Mesothelial cell of epicardium (in vitro differentiated cells): ENCODE measurements at regions not wholly inside any gene's neighbourhood (a gene's known extent, or its start where the extent isn't known, plus 50 kb on each side); places are given as distances from the start of the nearest gene placed in this dataset.

Experiments used
- DNase-seq, 2 experiments: peaks; one replicate each; pipeline ENCODE4 v3.0.0; 2021; ENCODE audit warnings: low spot score in 2 of 2; ENCODE audit not compliant: unreplicated experiment in 2 of 2
- H3K27ac Mint-ChIP-seq: 2 replicates; pipeline ENCODE4 v1.8.0; 2021; ENCODE audit warnings: mixed read lengths
- H3K27me3 Mint-ChIP-seq: 2 replicates; pipeline ENCODE4 v1.8.0; 2021; ENCODE audit warnings: low read depth, mixed read lengths
- H3K36me3 Mint-ChIP-seq: 2 replicates; pipeline ENCODE4 v1.8.0; 2021; ENCODE audit warnings: mixed read lengths
- H3K4me1 Mint-ChIP-seq: 2 replicates; pipeline ENCODE4 v1.8.0; 2021; ENCODE audit warnings: mixed read lengths
- H3K4me3 Mint-ChIP-seq: 2 replicates; pipeline ENCODE4 v1.8.0; 2021; ENCODE audit warnings: mild to moderate bottlenecking, moderate library complexity, mixed read lengths
- H3K9me3 Mint-ChIP-seq: 2 replicates; pipeline ENCODE4 v1.8.0; 2021; ENCODE audit warnings: mixed read lengths
- TF ChIP-seq, protein P1 (sequence below): fragments of 200-600 bp; sonication (generic); IDR thresholded peaks from one replicate; pipeline ENCODE4 v1.5.0; 2021; ENCODE audit warnings: antibody characterized with exemption; ENCODE audit not compliant: unreplicated experiment

DNA sequence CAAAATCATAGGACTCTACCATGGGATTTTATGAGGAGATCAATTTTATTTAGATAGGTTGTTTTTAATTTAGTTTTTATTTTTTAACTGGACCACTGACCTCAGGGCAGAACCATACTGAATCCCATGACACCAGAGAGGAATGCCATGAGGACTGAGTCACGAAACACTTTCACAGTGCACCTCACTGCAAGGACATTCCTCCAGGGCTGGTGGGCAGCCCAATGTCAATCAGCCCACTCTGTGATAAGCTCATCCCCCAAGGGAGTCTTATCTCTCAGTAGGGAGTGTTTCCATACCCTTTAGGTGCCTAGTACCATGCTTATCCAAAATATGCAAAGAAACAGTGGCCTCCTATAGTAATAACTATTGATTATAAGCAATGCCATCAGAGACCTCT is 224.5 kb upstream of the CDH6 start:
- Mint-ChIP-seq H3K4me3 (no peak overlapping the region), H3K36me3 (no peaks in the 10 kb centered on the region), H3K27me3 (no peaks in the 10 kb centered on the region), H3K4me1 (peaks cover 4% of the 10 kb centered on the region), H3K9me3 (peaks cover 9% of the 10 kb centered on the region), H3K27ac (no peak overlapping the region)
- TF ChIP-seq, protein P1, sequence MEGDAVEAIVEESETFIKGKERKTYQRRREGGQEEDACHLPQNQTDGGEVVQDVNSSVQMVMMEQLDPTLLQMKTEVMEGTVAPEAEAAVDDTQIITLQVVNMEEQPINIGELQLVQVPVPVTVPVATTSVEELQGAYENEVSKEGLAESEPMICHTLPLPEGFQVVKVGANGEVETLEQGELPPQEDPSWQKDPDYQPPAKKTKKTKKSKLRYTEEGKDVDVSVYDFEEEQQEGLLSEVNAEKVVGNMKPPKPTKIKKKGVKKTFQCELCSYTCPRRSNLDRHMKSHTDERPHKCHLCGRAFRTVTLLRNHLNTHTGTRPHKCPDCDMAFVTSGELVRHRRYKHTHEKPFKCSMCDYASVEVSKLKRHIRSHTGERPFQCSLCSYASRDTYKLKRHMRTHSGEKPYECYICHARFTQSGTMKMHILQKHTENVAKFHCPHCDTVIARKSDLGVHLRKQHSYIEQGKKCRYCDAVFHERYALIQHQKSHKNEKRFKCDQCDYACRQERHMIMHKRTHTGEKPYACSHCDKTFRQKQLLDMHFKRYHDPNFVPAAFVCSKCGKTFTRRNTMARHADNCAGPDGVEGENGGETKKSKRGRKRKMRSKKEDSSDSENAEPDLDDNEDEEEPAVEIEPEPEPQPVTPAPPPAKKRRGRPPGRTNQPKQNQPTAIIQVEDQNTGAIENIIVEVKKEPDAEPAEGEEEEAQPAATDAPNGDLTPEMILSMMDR, result no peak
- no peak for DNase-seq

DNA sequence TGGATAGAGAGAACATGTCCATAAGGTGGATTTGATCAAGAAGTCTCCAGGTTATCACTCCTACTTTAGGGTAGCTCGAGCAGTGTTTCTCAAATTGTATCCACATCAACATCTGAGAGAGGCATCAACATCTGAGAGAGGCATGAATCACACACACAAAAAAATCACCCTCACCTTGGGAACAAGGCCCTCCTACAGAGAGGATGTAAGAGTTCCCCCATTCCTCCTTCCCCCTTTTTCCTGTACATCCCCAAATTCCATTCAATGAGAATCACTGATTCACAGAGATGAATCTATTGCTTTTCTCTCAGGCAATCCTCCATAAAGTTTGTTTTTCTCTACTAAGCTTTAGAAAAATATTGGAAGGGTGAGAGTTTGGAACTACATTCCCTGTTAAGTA is 233.4 kb upstream of the CDH6 start:
- no peak for DNase-seq
- TF ChIP-seq, protein P1, result no peak
- no peaks in the 10 kb centered on the region for H3K36me3 Mint-ChIP-seq
- peaks cover 2% of the 10 kb centered on the region for H3K27me3 Mint-ChIP-seq
- H3K9me3 Mint-ChIP-seq, result no peaks in the 10 kb centered on the region
- no peak overlapping the region for H3K27ac Mint-ChIP-seq
- H3K4me3 Mint-ChIP-seq, result no peak overlapping the region
- H3K4me1 Mint-ChIP-seq, result no peaks in the 10 kb centered on the region

DNA sequence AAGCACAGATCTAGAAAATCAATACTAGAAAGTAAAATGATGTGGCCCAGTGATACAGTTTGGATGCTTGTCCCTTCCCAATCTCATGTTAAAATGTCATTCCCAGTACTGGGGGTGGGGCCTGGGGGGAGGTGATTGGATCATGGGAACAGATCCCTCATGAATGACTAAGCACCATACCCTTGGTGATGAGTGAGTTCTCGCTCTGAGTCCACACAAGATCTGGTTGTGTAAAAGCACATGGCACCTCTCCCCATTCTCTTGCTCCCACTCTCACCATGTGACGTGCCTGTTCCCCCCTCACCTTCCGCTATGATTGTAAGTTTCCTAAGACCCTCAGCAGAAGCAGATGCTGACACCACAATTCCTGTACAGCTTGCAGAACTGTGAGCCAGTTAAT is 234.2 kb upstream of the CDH6 start:
- H3K36me3 Mint-ChIP-seq, result no peaks in the 10 kb centered on the region
- H3K27ac Mint-ChIP-seq, result no peak overlapping the region
- no peak overlapping the region for H3K4me3 Mint-ChIP-seq
- DNase-seq, result no peak
- no peaks in the 10 kb centered on the region for H3K4me1 Mint-ChIP-seq
- H3K9me3 Mint-ChIP-seq, result no peaks in the 10 kb centered on the region
- TF ChIP-seq, protein P1, result no peak
- peaks cover 2% of the 10 kb centered on the region for H3K27me3 Mint-ChIP-seq

DNA sequence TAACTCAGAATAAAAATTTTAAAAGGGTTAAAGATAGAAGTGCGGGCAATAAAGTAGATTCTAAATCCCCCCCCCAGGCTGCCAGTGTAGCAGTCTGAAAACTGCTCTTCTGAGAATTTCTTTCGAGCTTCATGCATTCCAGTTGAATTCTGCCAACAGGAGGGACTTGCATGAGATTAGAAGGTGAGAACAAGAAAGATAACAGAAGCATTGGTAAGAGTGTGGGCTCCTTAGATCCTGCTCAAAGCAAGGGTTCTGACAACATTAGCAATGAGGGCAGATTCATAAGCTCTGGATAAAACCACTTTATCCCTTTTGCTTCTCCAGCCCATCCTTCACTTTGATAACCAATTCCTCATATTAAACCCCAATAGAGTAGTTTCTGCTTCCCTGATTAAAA is 235.9 kb upstream of the CDH6 start:
- H3K4me1 Mint-ChIP-seq, result no peaks in the 10 kb centered on the region
- no peak for DNase-seq
- H3K27ac Mint-ChIP-seq, result no peak overlapping the region
- peaks cover 2% of the 10 kb centered on the region for H3K27me3 Mint-ChIP-seq
- TF ChIP-seq, protein P1, result no peak
- no peaks in the 10 kb centered on the region for H3K36me3 Mint-ChIP-seq
- peaks cover under 1% of the 10 kb centered on the region for H3K9me3 Mint-ChIP-seq
- no peak overlapping the region for H3K4me3 Mint-ChIP-seq

DNA sequence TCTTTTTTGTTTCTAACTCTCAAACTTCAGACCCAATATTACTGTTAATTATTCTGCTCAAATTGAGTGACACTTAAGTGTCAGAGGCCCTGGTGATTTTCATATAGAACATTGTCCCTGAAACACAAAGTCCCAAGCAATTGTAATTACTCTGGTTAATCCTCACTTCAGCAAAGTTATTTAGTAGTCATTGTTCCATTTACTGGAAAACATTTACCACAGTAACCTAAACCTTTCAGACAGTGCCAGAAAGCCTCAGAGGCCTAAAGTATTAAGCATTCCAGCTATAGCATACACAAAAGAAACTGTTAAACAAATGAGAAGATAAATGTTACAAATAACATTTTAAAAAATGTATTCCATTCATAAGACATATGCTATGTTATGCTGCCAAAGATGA is 237.2 kb upstream of the CDH6 start:
- Mint-ChIP-seq H3K36me3 (no peaks in the 10 kb centered on the region), H3K9me3 (peaks cover 7% of the 10 kb centered on the region), H3K27ac (no peak overlapping the region), H3K4me3 (no peak overlapping the region), H3K27me3 (peaks cover 2% of the 10 kb centered on the region), H3K4me1 (no peaks in the 10 kb centered on the region)
- TF ChIP-seq, protein P1, result no peak
- DNase-seq, result no peak

DNA sequence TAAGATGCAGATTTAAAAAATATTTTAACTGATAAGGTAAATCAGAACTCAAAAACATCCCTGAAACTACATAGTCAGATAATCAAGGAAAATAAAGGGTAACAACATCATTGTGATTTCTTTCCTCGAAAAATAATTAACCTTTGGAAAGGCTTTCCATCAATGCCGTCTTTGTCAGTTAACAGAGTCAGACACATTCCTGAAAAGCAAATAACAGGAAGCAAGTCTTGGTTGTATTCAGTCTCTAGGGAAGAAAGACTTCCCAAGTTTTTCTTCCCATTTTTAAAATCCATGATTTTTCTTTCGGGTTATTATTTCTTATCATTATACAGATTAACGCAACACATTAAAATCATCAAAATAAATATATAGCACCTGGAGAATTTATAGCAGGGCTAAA is 256.4 kb upstream of the CDH6 start:
- no peaks in the 10 kb centered on the region for H3K9me3 Mint-ChIP-seq

More for the DNA sequence above, 256.4 kb upstream of the CDH6 start:
- no peaks in the 10 kb centered on the region for H3K27me3 Mint-ChIP-seq
- H3K4me1 Mint-ChIP-seq, result no peaks in the 10 kb centered on the region
- TF ChIP-seq, protein P1, result no peak
- no peak overlapping the region for H3K27ac Mint-ChIP-seq
- no peaks in the 10 kb centered on the region for H3K36me3 Mint-ChIP-seq
- no peak for DNase-seq
- no peak overlapping the region for H3K4me3 Mint-ChIP-seq
